GM23248 (cell line): ENCODE measurements at regions not wholly inside any gene's neighbourhood (a gene's known extent, or its start where the extent isn't known, plus 50 kb on each side); places are given as distances from the start of the nearest gene placed in this dataset.

Source experiments
- DNase-seq: peaks from one replicate; pipeline ENCODE4 v3.0.0-alpha.2; 2015
- H2AFZ ChIP-seq: fragments of 200-600 bp; sonication (generic); 2 replicates; pipeline ENCODE4 v1.6.1; 2016; ENCODE audit warnings: antibody characterized with exemption
- H3F3A ChIP-seq: fragments of 200-600 bp; sonication (generic); 2 replicates; pipeline ENCODE4 v1.6.1; 2016; ENCODE audit warnings: mild to moderate bottlenecking, antibody characterized with exemption, mixed run types; ENCODE audit not compliant: insufficient read depth
- H3K27ac ChIP-seq: fragments of 200-600 bp; sonication (generic); 2 replicates; pipeline ENCODE4 v1.5.1; 2016; ENCODE audit warnings: mild to moderate bottlenecking
- H3K27me3 ChIP-seq: fragments of 200-600 bp; sonication (generic); replicated peaks from 2 replicates; pipeline ENCODE4 v1.6.1; 2016; ENCODE audit warnings: mild to moderate bottlenecking; ENCODE audit not compliant: insufficient read depth
- H3K36me3 ChIP-seq: fragments of 200-600 bp; sonication (generic); 2 replicates; pipeline ENCODE4 v1.6.1; 2016; ENCODE audit warnings: low read depth, mild to moderate bottlenecking
- H3K4me1 ChIP-seq: fragments of 200-600 bp; sonication (generic); 2 replicates; pipeline ENCODE4 v1.6.1; 2016; ENCODE audit warnings: mild to moderate bottlenecking; ENCODE audit not compliant: insufficient read depth
- H3K4me2 ChIP-seq: fragments of 200-600 bp; sonication (generic); one replicate; pipeline ENCODE4 v1.6.1; 2016; ENCODE audit warnings: mild to moderate bottlenecking; ENCODE audit not compliant: unreplicated experiment
- H3K4me3 ChIP-seq: fragments of 200-600 bp; sonication (generic); 2 replicates; pipeline ENCODE4 v1.5.1; 2016; ENCODE audit warnings: mild to moderate bottlenecking
- H3K79me2 ChIP-seq: fragments of 200-600 bp; sonication (generic); 2 replicates; pipeline ENCODE4 v1.6.1; 2016; ENCODE audit warnings: mild to moderate bottlenecking; ENCODE audit not compliant: insufficient read depth
- H3K9ac ChIP-seq: fragments of 200-600 bp; sonication (generic); 2 replicates; pipeline ENCODE4 v1.6.1; 2016; ENCODE audit warnings: mild to moderate bottlenecking
- H3K9me2 ChIP-seq: fragments of 200-600 bp; sonication (generic); 2 replicates; pipeline ENCODE4 v1.6.1; 2016; ENCODE audit warnings: mixed run types, mild to moderate bottlenecking, moderate library complexity; ENCODE audit not compliant: insufficient read depth
- H3K9me3 ChIP-seq: fragments of 200-600 bp; sonication (generic); one replicate; pipeline ENCODE4 v1.6.1; 2017; ENCODE audit warnings: low read depth
- H4K20me1 ChIP-seq: fragments of 200-600 bp; sonication (generic); 2 replicates; pipeline ENCODE4 v1.6.0; 2016; ENCODE audit not compliant: insufficient read depth
- EZH2 ChIP-seq: fragments of 200-600 bp; sonication (generic); IDR thresholded peaks from 2 replicates; pipeline ENCODE4 v1.6.1; 2018; ENCODE audit warnings: antibody characterized with exemption, mild to moderate bottlenecking; ENCODE audit not compliant: insufficient read depth, poor library complexity, severe bottlenecking
- EZH2phosphoT487 ChIP-seq: fragments of 200-600 bp; sonication (generic); IDR thresholded peaks from 2 replicates; pipeline ENCODE4 v1.6.1; 2018; ENCODE audit warnings: antibody characterized with exemption, moderate library complexity, mild to moderate bottlenecking, low read depth; ENCODE audit not compliant: insufficient read depth
- WGBS, 2 experiments: methylation state at CpG; one replicate each; pipeline ENCODE4 v1.1.6; 2015 to 2017; ENCODE audit warnings: low lambda C conversion rate in 2 of 2, low coverage in 1 of 2; ENCODE audit errors: missing lambda C conversion rate in 2 of 2; 5-methylcytosine and 5-hydroxymethylcytosine counted together
- in situ Hi-C: fragments of 300-500 bp; cut with MboI; formaldehyde crosslinking; loops from 2 replicates; pipeline ENCODE4 v1.15.0; 2020

GRCh38 chr18:24835751-24836150 is 375.3 kb downstream of the HRH4 start:
- Histone ChIP-seq H3K4me3 (no peak overlapping the region), H3K4me1 (peaks cover 12% of the 10 kb centered on the region), H3K79me2 (no peaks in the 10 kb centered on the region), H3K27ac (no peak overlapping the region), H3K9me3 (no peaks in the 10 kb centered on the region), H3K4me2 (no peak overlapping the region), H3K27me3 (peaks cover 24% of the 10 kb centered on the region), H3K9ac (no peak overlapping the region), H3F3A (peaks cover 3% of the 10 kb centered on the region; the same call in 1 of the 2 replicates), H4K20me1 (no peaks in the 10 kb centered on the region), H2AFZ (no peak overlapping the region), H3K9me2 (no peaks in the 10 kb centered on the region), H3K36me3 (no peaks in the 10 kb centered on the region)
- no peak for TF ChIP-seq EZH2
- no peak for TF ChIP-seq EZH2phosphoT487
- WGBS, 2 experiments = 100% methylated on average over 1 of the region's 1 CpG
- in situ Hi-C loops = no loop called here
- no peak for DNase-seq

- peaks cover 12% of the 10 kb centered on the region for H3K4me1 ChIP-seq
- H3K79me2 ChIP-seq = no peaks in the 10 kb centered on the region
- no peak overlapping the region for H3K4me3 ChIP-seq
- 1% methylated on average over 3 of the region's 3 CpGs for WGBS, 2 experiments
- peak; percentile 82; the same call in 1 of the 2 replicates for TF ChIP-seq EZH2phosphoT487
- no peak for TF ChIP-seq EZH2
- no peaks in the 10 kb centered on the region for H4K20me1 ChIP-seq
- peak; percentile 89 for DNase-seq
- H3K9me3 ChIP-seq = no peaks in the 10 kb centered on the region
- H3K27me3 ChIP-seq = peaks cover 21% of the 10 kb centered on the region
- H3F3A ChIP-seq = peaks cover 3% of the 10 kb centered on the region; the same call in 1 of the 2 replicates
- no peaks in the 10 kb centered on the region for H3K9me2 ChIP-seq
- no peak overlapping the region for H3K27ac ChIP-seq
- no peak overlapping the region for H3K4me2 ChIP-seq
- H3K36me3 ChIP-seq = no peaks in the 10 kb centered on the region
- no peak overlapping the region for H3K9ac ChIP-seq
- in situ Hi-C loops = no loop called here
- no peak overlapping the region for H2AFZ ChIP-seq
These were observed 376.6 kb downstream of the HRH4 start for GRCh38 chr18:24837066-24837465.

- Histone ChIP-seq H3K4me2 (no peak overlapping the region), H4K20me1 (no peaks in the 10 kb centered on the region), H3K36me3 (no peaks in the 10 kb centered on the region), H3K27ac (no peak overlapping the region), H2AFZ (no peak overlapping the region), H3K27me3 (peaks cover 5% of the 10 kb centered on the region; the same call in 1 of the 2 replicates), H3K4me3 (no peak overlapping the region), H3K9ac (no peak overlapping the region), H3F3A (peaks cover 3% of the 10 kb centered on the region; the same call in 1 of the 2 replicates), H3K9me3 (no peaks in the 10 kb centered on the region), H3K9me2 (no peaks in the 10 kb centered on the region), H3K4me1 (peaks cover 12% of the 10 kb centered on the region), H3K79me2 (no peaks in the 10 kb centered on the region)
- TF ChIP-seq EZH2phosphoT487 (no peak), EZH2 (no peak)
- in situ Hi-C loops = no loop called here
- 59 to 68% methylated on average over 3 of the region's 3 CpGs for WGBS, 2 experiments
- DNase-seq = peak; percentile 46
These were observed 379.6 kb downstream of the HRH4 start for GRCh38 chr18:24840051-24840450.

GRCh38 chr18:24840640-24841039 is 380.2 kb downstream of the HRH4 start:
- no peak for DNase-seq
- peaks cover 12% of the 10 kb centered on the region for H3K4me1 ChIP-seq
- no peak overlapping the region for H2AFZ ChIP-seq
- H3K79me2 ChIP-seq = no peaks in the 10 kb centered on the region
- no peaks in the 10 kb centered on the region for H4K20me1 ChIP-seq
- H3K27me3 ChIP-seq = peaks cover 10% of the 10 kb centered on the region
- H3K9me2 ChIP-seq = no peaks in the 10 kb centered on the region
- no peak overlapping the region for H3K4me3 ChIP-seq
- H3K27ac ChIP-seq = no peak overlapping the region
- no peak overlapping the region for H3K4me2 ChIP-seq
- H3K9ac ChIP-seq = no peak overlapping the region
- TF ChIP-seq EZH2phosphoT487 (no peak), EZH2 (no peak)
- 74 to 79% methylated on average over 6 of the region's 6 CpGs for whole genome bisulfite sequencing, 2 experiments
- no peaks in the 10 kb centered on the region for H3K36me3 ChIP-seq
- in situ Hi-C loops = no loop called here
- no peaks in the 10 kb centered on the region for H3K9me3 ChIP-seq
- H3F3A ChIP-seq = peaks cover 3% of the 10 kb centered on the region; the same call in 1 of the 2 replicates

- no peak for TF ChIP-seq EZH2
- no peak for TF ChIP-seq EZH2phosphoT487
- Histone ChIP-seq H3F3A (peaks cover 3% of the 10 kb centered on the region; the same call in 1 of the 2 replicates), H3K9me3 (no peaks in the 10 kb centered on the region), H3K79me2 (no peaks in the 10 kb centered on the region), H3K27me3 (peaks cover 19% of the 10 kb centered on the region), H3K4me1 (peaks cover 12% of the 10 kb centered on the region), H3K9ac (no peak overlapping the region), H3K4me3 (no peak overlapping the region), H3K36me3 (no peaks in the 10 kb centered on the region), H2AFZ (no peak overlapping the region), H3K4me2 (no peak overlapping the region), H3K9me2 (no peaks in the 10 kb centered on the region), H4K20me1 (no peaks in the 10 kb centered on the region), H3K27ac (no peak overlapping the region)
- 96 to 97% methylated on average over 8 of the region's 8 CpGs for WGBS, 2 experiments
- in situ Hi-C loops = no loop called here
- DNase-seq = no peak
These were observed 381.1 kb downstream of the HRH4 start for GRCh38 chr18:24841536-24841935.
